ENCODE measurements at regions not wholly inside any gene's neighbourhood (a gene's known extent, or its start where the extent isn't known, plus 50 kb on each side); places are given as distances from the start of the nearest gene placed in this dataset.
A peak's percentile ranks its signal among the peaks of the same experiment; 100 is the strongest.

DNA sequence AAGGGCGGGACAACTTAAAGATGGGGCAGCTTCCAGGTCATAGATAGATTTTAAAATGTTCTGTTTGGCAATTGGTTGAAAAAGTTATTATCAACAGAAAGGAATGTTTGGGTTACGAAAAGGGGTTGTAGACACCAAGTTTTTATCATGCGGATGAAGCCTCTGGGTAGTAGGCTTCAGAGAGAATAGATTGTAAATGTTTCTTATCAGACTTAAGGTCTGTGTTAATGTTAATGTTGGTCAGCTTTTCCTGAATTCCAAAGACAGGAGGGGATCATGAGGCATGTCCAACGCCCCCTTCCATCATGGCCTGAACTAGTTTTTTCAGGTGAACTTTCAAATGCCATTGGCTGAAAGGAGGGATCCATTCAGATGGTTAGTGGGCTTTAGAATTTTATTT is 84.2 kb upstream of the KIF5B start:
- no peak overlapping the region for H3K56ac ChIP-seq (ENCODE audit: extremely low read depth, insufficient read depth, low read length)
- DNase-seq = no peak
- TF ChIP-seq CEBPB (IDR thresholded peaks at IDR 0.05; ENCODE audit: low read depth, low read length) = no peak
- TF ChIP-seq BHLHE40 (IDR thresholded peaks at IDR 0.05; ENCODE audit: low read depth, low read length) = no peak
- TF ChIP-seq SMC3 (IDR thresholded peaks at IDR 0.05; ENCODE audit: low read depth, low read length) = no peak
- no peak for TF ChIP-seq POLR2A (IDR thresholded peaks at IDR 0.05; ENCODE audit: low read depth, low read length)
- TF ChIP-seq MAFK (IDR thresholded peaks at IDR 0.05; ENCODE audit: low read depth, low read length) = no peak
- no peak for TF ChIP-seq MXI1 (IDR thresholded peaks at IDR 0.05; ENCODE audit: borderline replicate concordance, low read depth, low read length)
- no peak for TF ChIP-seq FOS (IDR thresholded peaks at IDR 0.05; ENCODE audit: low read depth, low read length)
- no peak for TF ChIP-seq CHD1 (IDR thresholded peaks at IDR 0.05; ENCODE audit: low read depth, low read length)
- no peak for TF ChIP-seq MAZ (IDR thresholded peaks at IDR 0.05; ENCODE audit: borderline replicate concordance, low read depth, low read length)
- no peak for TF ChIP-seq NFE2L2 (IDR thresholded peaks at IDR 0.05; ENCODE audit: low read depth, low read length)
- no peak for TF ChIP-seq RFX5 (IDR thresholded peaks at IDR 0.05; ENCODE audit: low read depth, low read length)
- TF ChIP-seq, protein P1, sequence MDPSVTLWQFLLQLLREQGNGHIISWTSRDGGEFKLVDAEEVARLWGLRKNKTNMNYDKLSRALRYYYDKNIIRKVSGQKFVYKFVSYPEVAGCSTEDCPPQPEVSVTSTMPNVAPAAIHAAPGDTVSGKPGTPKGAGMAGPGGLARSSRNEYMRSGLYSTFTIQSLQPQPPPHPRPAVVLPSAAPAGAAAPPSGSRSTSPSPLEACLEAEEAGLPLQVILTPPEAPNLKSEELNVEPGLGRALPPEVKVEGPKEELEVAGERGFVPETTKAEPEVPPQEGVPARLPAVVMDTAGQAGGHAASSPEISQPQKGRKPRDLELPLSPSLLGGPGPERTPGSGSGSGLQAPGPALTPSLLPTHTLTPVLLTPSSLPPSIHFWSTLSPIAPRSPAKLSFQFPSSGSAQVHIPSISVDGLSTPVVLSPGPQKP (IDR thresholded peaks at IDR 0.05; ENCODE audit: borderline replicate concordance, low read depth, low read length) = no peak
- TF ChIP-seq RAD21 (IDR thresholded peaks at IDR 0.05; ENCODE audit: low read length) = no peak
- TF ChIP-seq, protein P2, sequence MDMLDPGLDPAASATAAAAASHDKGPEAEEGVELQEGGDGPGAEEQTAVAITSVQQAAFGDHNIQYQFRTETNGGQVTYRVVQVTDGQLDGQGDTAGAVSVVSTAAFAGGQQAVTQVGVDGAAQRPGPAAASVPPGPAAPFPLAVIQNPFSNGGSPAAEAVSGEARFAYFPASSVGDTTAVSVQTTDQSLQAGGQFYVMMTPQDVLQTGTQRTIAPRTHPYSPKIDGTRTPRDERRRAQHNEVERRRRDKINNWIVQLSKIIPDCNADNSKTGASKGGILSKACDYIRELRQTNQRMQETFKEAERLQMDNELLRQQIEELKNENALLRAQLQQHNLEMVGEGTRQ (IDR thresholded peaks at IDR 0.05; ENCODE audit: low read depth, low read length) = no peak
- TF ChIP-seq RCOR1 (IDR thresholded peaks at IDR 0.05; ENCODE audit: insufficient replicate concordance, low read length) = no peak
- TF ChIP-seq, protein P3, sequence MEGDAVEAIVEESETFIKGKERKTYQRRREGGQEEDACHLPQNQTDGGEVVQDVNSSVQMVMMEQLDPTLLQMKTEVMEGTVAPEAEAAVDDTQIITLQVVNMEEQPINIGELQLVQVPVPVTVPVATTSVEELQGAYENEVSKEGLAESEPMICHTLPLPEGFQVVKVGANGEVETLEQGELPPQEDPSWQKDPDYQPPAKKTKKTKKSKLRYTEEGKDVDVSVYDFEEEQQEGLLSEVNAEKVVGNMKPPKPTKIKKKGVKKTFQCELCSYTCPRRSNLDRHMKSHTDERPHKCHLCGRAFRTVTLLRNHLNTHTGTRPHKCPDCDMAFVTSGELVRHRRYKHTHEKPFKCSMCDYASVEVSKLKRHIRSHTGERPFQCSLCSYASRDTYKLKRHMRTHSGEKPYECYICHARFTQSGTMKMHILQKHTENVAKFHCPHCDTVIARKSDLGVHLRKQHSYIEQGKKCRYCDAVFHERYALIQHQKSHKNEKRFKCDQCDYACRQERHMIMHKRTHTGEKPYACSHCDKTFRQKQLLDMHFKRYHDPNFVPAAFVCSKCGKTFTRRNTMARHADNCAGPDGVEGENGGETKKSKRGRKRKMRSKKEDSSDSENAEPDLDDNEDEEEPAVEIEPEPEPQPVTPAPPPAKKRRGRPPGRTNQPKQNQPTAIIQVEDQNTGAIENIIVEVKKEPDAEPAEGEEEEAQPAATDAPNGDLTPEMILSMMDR (conservative IDR thresholded peaks at IDR 0.05; ENCODE audit: low read depth, low read length) = no peak
- dilution Hi-C loops (cut with HindIII; ENCODE audit: low sequenced_read_pairs, unreplicated experiment) = no loop called here
- H2BK120ac ChIP-seq (ENCODE audit: low read depth, low read length) = peak overlapping the region; percentile 44; the same call in 1 of the 2 replicates
- H3K4me3 ChIP-seq (ENCODE audit: insufficient read depth, low read depth, low read length) = no peak overlapping the region
- intact Hi-C loops (cut with micrococcal nuclease) = no loop called here
- H3K4me2 ChIP-seq (ENCODE audit: low read depth, low read length) = no peak overlapping the region
- no peak overlapping the region for H2AFZ ChIP-seq (replicated peaks; ENCODE audit: low read length, poor library complexity)
- H3K9me1 ChIP-seq (ENCODE audit: insufficient read depth, low read length) = peaks cover 5% of the 10 kb centered on the region; the same call in 1 of the 2 replicates
- peak overlapping the region; percentile 21; the same call in 1 of the 3 replicates for H2BK15ac ChIP-seq (ENCODE audit: low read depth, low read length)
- H3K14ac ChIP-seq (replicated peaks; ENCODE audit: low read depth, low read length) = no peak overlapping the region; the same call in none of the 2 replicates
- no peak overlapping the region for H2BK5ac ChIP-seq (ENCODE audit: low read depth, low read length, poor library complexity, severe bottlenecking)
- no peak overlapping the region for H3K23ac ChIP-seq (ENCODE audit: low read depth, low read length)
- no peaks in the 10 kb centered on the region for H3K9me3 ChIP-seq (ENCODE audit: control insufficient read depth, insufficient read depth, low read length)
- ChIA-PET POLR2A (ENCODE audit: unreplicated experiment) (no interaction called here), CTCF (no interaction called here)
- peak overlapping the region; percentile 53; the same call in 1 of the 2 replicates for H2BK20ac ChIP-seq (ENCODE audit: low read depth, low read length)
- no peaks in the 10 kb centered on the region for H3K79me1 ChIP-seq (ENCODE audit: low read depth in 1 of 2, low read length in 2 of 2)
- H4K5ac ChIP-seq (ENCODE audit: low read depth, low read length) = no peak overlapping the region
- H2AK5ac ChIP-seq (ENCODE audit: low read depth, low read length) = peak overlapping the region; percentile 76
- no peaks in the 10 kb centered on the region for H4K20me1 ChIP-seq (ENCODE audit: insufficient read depth, low read length)
- H4K8ac ChIP-seq (ENCODE audit: low read depth in 2 of 2, low read length in 2 of 2) = no peak overlapping the region
- no peak overlapping the region for H3K18ac ChIP-seq (ENCODE audit: low read depth, low read length)
- in situ Hi-C loops (cut with MboI; ENCODE audit: low sequenced_read_pairs) = no loop called here
- 100% methylated on average over 1 of the region's 4 CpGs; no CpG with 5 or more reads in 1 of the 2 experiments for WGBS, 2 experiments (ENCODE audit: extremely low coverage in 2 of 2, insufficient read length in 1 of 2)
- peak overlapping the region; percentile 53; the same call in 1 of the 2 replicates for H3K4ac ChIP-seq (ENCODE audit: low read depth, low read length)
- no peak overlapping the region for H3K9ac ChIP-seq (ENCODE audit: low read depth, low read length)
- no peaks in the 10 kb centered on the region for H3K27me3 ChIP-seq (ENCODE audit: control insufficient read depth, insufficient read depth, low read length)
- no peak overlapping the region for H3K27ac ChIP-seq (ENCODE audit: insufficient read depth, low read length)
- BruUV-seq (replicated peaks) = no TSS peak
- H2AK9ac ChIP-seq (replicated peaks; ENCODE audit: low read depth, low read length, poor library complexity) = no peak overlapping the region
- H3K36me3 ChIP-seq (ENCODE audit: control insufficient read depth, insufficient read depth, low read length) = no peaks in the 10 kb centered on the region
- no peak overlapping the region for H4K91ac ChIP-seq (ENCODE audit: insufficient read depth, low read depth, low read length)
- peaks cover 5% of the 10 kb centered on the region for H3K4me1 ChIP-seq (ENCODE audit: control insufficient read depth, insufficient read depth, low read length)
- no peak for ATAC-seq (ENCODE audit: low read depth)

Data from IMR-90 (cell line).